ENCODE measurements at regions not wholly inside any gene's neighbourhood (a gene's known extent, or its start where the extent isn't known, plus 50 kb on each side); places are given as distances from the start of the nearest gene placed in this dataset.
A peak's percentile ranks its signal among the peaks of the same experiment; 100 is the strongest.
"Not testable (repeated sequence)": the region's sequence is repeated elsewhere in the genome, so short reads cannot be mapped to it uniquely, and the experiment has no call there.

DNA sequence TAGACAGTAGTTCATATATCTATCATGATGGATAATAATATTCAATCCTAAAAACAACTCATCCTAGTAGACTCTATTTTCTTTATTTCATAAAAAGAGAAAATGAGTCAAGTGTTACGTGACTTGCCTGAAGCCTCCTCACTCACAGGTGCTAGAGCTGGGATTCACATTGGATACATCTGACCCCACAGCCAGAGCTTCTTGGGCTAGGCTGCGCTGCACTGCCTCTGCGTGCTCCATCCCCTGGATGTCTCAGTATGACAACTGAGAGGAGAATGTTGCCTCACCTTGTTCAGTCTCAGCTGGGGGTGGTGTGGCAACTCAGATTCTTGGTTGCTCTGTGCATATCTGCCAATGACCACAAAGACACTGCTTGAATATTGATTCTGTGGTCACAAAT is 286.6 kb downstream of the LIG4 start:
- peaks cover 0 to 28% (median 5%) of the 10 kb centered on the region in 9 donors for H3K9me3 Mint-ChIP-seq
- no peaks in the 10 kb centered on the region for H3K4me1 Mint-ChIP-seq
- peaks cover 0 to 15% (median 0%) of the 10 kb centered on the region in 5 donors for H3K27me3 Mint-ChIP-seq
- ATAC-seq (no peak), DNase-seq (no peak)
- peak overlapping the region in 1 of 10 donors; percentile 69 for H3K27ac Mint-ChIP-seq
- H3K4me3 Mint-ChIP-seq, result no peak overlapping the region
- POLR2A ChIA-PET, result no interaction called here
- H3K36me3 Mint-ChIP-seq, result no peaks in the 10 kb centered on the region

DNA sequence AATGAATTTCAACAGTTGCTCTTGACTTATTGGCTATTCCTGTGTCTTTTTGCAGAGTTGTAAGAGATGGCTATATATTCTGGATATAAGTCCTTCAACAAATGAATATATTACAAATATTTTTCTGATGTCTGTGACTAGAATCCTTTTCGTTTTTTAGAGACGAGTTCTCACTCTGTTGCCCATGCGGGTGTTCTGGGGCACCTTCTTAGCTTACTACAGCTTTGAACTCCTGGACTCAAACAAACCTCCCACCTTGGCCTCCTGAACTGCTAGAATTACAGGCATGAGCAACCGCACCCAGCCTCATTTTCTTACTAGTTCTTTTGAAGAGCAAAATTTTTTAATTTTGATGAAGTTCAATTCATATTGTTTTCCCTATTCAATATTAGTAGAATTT is 287.8 kb downstream of the LIG4 start:
- H3K9me3 Mint-ChIP-seq, result peaks cover 0 to 21% (median 5%) of the 10 kb centered on the region in 9 donors
- H3K4me1 Mint-ChIP-seq, result no peaks in the 10 kb centered on the region
- no peaks in the 10 kb centered on the region for H3K36me3 Mint-ChIP-seq
- peaks cover 0 to 15% (median 0%) of the 10 kb centered on the region in 5 donors for H3K27me3 Mint-ChIP-seq
- no peak overlapping the region for H3K27ac Mint-ChIP-seq
- no peak overlapping the region for H3K4me3 Mint-ChIP-seq
- POLR2A ChIA-PET, result no interaction called here
- DNase-seq (no peak), ATAC-seq (no peak)

DNA sequence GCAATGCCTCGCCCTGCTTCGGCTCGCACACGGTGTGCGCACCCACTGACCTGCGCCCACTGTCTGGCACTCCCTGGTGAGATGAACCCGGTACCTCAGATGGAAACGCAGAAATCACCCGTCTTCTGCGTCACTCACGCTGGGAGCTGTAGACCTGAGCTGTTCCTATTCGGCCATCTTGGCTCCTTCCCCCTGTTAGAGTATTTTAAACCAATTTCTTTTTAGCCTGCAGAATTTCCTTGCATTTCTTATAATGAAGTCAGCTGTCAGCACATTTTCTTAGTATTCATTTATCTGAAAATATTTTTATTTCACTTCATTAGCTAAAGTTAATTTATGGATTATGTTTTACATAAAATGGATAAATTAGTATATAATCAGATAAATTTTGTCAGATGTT is 288.8 kb downstream of the LIG4 start:
- Mint-ChIP-seq H3K9me3 (peaks cover 0 to 18% (median 5%) of the 10 kb centered on the region in 9 donors), H3K27me3 (peaks cover 0 to 15% (median 0%) of the 10 kb centered on the region in 5 donors)
- H3K4me3 Mint-ChIP-seq, H3K4me1 Mint-ChIP-seq, ATAC-seq, H3K27ac Mint-ChIP-seq, H3K36me3 Mint-ChIP-seq, POLR2A ChIA-PET, DNase-seq: not testable (repeated sequence)

DNA sequence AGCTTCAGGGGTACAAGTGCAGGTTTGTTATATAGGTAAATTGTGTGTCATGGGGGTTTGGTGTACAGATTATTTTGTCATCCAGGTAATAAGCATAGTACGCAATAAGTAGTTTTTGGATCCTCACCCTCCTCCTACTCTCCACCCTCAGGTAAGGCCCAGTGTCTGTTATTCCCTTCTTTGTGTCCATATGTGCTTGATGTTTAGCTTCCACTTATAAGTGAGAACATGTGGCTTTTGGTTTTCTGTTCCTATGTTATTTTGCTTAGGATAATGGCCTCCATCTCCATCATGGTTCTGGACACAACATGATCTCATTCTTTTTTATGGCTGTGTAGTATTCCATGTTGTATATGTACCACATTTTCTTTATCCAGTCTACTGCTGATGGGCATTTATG is 298.4 kb downstream of the LIG4 start:
- H3K27ac Mint-ChIP-seq, H3K4me3 Mint-ChIP-seq, ATAC-seq, DNase-seq, H3K4me1 Mint-ChIP-seq, H3K27me3 Mint-ChIP-seq, H3K36me3 Mint-ChIP-seq, POLR2A ChIA-PET: not testable (repeated sequence)
- peaks cover 0 to 15% (median 0%) of the 10 kb centered on the region in 9 donors for H3K9me3 Mint-ChIP-seq

DNA sequence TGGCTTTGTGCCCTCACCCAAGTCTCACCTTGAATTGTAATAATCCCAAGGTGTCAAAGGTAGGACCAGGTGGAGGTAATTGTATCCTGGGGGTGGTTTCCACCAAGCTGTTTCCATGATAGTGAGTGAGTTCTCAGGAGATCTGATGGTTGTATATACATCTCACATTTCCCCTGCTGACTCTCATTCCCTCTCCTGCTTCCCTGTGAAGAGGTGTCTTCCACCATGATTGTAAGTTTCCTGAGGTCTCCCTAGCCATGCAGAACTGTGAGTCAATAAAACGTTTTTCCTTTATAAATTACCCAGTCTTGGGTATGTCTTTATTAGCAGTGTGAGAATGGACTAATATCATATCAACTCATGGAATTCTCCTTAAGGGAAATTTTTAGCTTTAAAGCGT is 302.6 kb downstream of the LIG4 start:
- POLR2A ChIA-PET, result no interaction called here
- Mint-ChIP-seq H3K27me3 (peaks cover 0 to 6% (median 0%) of the 10 kb centered on the region in 5 donors), H3K27ac (no peak overlapping the region), H3K4me3 (no peak overlapping the region), H3K36me3 (no peaks in the 10 kb centered on the region), H3K4me1 (peaks cover 0 to 2% (median 0%) of the 10 kb centered on the region in 4 donors), H3K9me3 (peaks cover 0 to 20% (median 4%) of the 10 kb centered on the region in 9 donors)
- ATAC-seq, result no peak
- no peak for DNase-seq

DNA sequence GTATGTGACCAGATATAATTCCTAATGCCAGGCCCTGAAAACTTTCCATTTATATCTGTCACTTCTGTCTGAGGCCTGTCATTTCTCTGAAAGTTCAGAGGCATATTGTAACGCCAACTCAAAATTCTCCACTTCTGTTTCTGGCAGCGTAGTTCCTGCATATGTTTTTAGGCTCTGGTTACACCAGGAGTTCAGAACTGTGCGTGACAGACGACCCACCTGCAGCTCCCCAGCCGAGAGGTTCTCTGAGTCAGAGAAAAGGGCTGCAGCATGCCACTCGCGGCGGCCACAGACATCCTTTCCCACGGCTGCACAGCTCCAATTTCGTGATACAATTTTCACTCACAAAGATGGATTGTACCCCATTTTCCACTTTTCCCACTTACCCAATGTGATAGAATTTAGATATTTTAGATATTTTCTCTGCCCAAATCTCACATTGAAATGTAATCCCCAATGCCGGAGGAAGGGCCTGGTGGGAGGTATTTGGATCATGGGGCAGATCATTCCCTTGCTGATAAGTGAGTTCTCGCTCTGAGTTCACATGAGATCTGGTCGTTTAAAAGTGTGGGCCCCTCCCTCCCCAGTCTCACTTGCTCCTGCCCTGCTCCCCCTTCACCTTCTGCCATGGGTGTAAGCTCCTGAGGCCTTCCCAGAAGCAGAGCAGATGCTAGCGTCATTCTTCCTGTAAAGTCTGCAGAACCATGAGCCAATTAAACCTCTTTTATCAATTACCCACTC is 308.1 kb downstream of the LIG4 start:
- DNase-seq, result no peak
- Mint-ChIP-seq H3K27me3 (peaks cover 0 to 6% (median 0%) of the 10 kb centered on the region in 5 donors), H3K4me1 (no peaks in the 10 kb centered on the region), H3K36me3 (no peaks in the 10 kb centered on the region), H3K9me3 (peaks cover 0 to 10% (median 0%) of the 10 kb centered on the region in 9 donors), H3K27ac (no peak overlapping the region), H3K4me3 (no peak overlapping the region)
- ATAC-seq, result no peak
- POLR2A ChIA-PET, result no interaction called here

DNA sequence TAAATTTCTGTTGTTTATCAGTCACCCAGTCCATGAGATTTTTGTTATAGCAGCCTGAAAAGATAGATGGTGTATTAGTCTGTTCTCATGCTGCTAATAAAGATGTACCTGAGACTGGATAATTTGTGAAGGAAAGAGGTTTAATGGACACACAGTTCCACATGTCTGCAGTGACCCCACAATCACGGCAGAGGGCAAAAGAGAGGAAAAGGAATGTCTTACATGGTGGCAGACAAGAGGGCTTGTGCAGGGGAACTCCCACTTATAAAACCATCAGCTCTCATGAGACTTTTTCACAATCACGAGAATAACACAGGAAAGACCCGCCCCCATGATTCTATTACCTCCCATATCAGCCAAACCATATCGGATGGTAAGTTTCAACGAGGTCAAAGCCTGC is 309.2 kb downstream of the LIG4 start:
- H3K4me1 Mint-ChIP-seq, result no peaks in the 10 kb centered on the region
- no peak overlapping the region for H3K4me3 Mint-ChIP-seq
- peaks cover 0 to 10% (median 0%) of the 10 kb centered on the region in 9 donors for H3K9me3 Mint-ChIP-seq
- DNase-seq, result no peak
- H3K27ac Mint-ChIP-seq, result no peak overlapping the region
- no peak for ATAC-seq
- no peaks in the 10 kb centered on the region for H3K36me3 Mint-ChIP-seq
- peaks cover 0 to 6% (median 0%) of the 10 kb centered on the region in 5 donors for H3K27me3 Mint-ChIP-seq
- POLR2A ChIA-PET, result no interaction called here

DNA sequence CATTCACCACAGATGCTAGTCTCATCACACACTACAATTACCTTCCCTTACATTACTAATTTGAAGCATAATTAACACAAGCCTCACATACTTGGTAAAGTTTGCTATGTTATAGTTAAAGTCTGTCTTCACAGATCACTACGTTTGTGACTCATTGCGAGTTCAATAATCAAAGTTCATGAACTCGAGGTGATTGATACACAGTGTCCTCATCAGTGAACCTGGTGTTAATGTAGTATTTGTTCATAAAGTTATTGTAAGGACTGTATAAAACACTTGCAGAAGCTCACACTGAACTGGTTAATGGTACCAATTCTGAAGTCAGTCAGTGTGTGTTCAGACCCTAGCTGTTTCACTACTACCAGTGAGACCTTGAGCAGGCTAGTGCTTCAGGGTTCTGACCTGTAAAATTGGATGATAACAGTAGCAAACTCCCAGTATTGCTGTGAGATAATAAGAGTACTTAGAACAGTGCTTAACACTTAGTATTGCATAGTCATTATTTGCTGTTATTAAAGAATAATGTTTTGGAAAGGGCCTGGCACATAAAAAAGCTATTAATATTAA is 313.3 kb downstream of the LIG4 start:
- POLR2A ChIA-PET, result no interaction called here
- ATAC-seq (no peak), DNase-seq (no peak)
- no peaks in the 10 kb centered on the region for H3K4me1 Mint-ChIP-seq
- H3K36me3 Mint-ChIP-seq, result no peaks in the 10 kb centered on the region
- H3K27me3 Mint-ChIP-seq, result no peaks in the 10 kb centered on the region
- H3K4me3 Mint-ChIP-seq, result no peak overlapping the region
- no peaks in the 10 kb centered on the region for H3K9me3 Mint-ChIP-seq
- H3K27ac Mint-ChIP-seq, result no peak overlapping the region

DNA sequence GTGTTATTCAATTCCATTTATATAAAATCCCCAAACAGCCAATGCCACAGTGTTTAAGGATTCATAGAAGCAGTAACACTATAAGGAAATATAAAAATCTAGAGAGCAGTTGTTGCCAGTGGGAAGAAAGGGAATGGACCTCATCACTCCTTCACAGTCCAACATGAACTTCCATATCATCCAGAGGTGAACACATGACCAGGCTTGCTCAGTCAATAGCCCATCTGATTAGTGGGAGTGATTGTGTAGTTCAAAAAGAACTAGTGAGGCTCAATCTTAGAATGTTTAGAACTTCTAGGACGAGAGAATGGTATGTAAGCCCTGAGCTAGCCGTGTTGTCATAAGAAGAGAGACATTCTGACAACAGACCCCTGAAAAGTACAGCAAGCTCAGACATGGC is 314.1 kb downstream of the LIG4 start:
- Mint-ChIP-seq H3K9me3 (peaks cover 0 to 3% (median 0%) of the 10 kb centered on the region in 9 donors), H3K4me3 (no peak overlapping the region), H3K36me3 (no peaks in the 10 kb centered on the region), H3K27me3 (no peaks in the 10 kb centered on the region), H3K4me1 (no peaks in the 10 kb centered on the region), H3K27ac (no peak overlapping the region)
- POLR2A ChIA-PET, result no interaction called here
- no peak for DNase-seq
- ATAC-seq, result no peak

DNA sequence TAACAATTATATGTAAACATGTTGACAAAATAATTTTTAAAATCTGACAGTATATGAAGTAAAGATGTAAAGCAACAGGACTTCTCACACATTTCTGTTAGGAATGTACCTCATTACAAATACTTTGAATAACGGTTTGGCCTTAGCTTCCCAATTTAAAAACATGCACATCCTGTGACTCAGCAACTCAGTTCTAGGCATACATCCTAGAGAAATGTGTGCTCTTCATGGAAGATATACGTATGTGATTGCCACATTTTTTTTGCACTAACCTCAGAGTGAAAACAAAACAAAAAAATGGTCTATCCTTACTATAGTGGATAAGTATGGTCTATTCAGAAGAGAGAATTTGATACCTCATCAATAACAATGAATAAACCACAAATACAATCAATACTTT is 314.6 kb downstream of the LIG4 start:
- Mint-ChIP-seq H3K27ac (no peak overlapping the region), H3K36me3 (no peaks in the 10 kb centered on the region), H3K4me3 (no peak overlapping the region), H3K4me1 (no peaks in the 10 kb centered on the region), H3K9me3 (peaks cover 0 to 6% (median 0%) of the 10 kb centered on the region in 9 donors), H3K27me3 (no peaks in the 10 kb centered on the region)
- POLR2A ChIA-PET, result interaction anchor here (0.6 kb wide), 1 partner anchor 194 kb away, joined by 4 read pairs; no protein-coding TSS in a partner anchor
- DNase-seq (no peak), ATAC-seq (no peak)

DNA sequence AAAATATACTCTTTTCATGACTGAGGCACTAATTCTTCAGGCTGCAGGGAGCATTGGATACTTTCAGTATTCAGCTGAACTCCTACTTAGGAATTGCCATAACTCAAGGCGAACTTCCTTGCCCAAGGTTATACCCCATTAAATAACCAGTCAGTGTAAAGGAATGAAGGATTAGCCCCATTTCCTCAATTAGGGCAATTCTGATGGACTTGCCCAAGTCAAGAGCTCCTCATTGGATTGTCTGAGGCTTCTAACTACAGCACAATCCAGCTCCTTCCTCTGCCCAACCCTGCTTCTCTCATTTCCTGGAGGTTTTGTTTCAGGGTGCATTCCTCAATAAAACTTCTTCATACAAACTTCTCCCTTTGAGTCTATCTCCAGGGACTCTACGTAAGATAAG is 329.2 kb downstream of the LIG4 start:
- Mint-ChIP-seq H3K27ac (no peak overlapping the region), H3K9me3 (peaks cover 0 to 21% (median 7%) of the 10 kb centered on the region in 9 donors), H3K27me3 (no peaks in the 10 kb centered on the region), H3K36me3 (peaks cover 0 to 3% (median 0%) of the 10 kb centered on the region in 3 donors), H3K4me3 (no peak overlapping the region), H3K4me1 (no peaks in the 10 kb centered on the region)
- DNase-seq, result no peak
- no peak for ATAC-seq
- POLR2A ChIA-PET, result no interaction called here

DNA sequence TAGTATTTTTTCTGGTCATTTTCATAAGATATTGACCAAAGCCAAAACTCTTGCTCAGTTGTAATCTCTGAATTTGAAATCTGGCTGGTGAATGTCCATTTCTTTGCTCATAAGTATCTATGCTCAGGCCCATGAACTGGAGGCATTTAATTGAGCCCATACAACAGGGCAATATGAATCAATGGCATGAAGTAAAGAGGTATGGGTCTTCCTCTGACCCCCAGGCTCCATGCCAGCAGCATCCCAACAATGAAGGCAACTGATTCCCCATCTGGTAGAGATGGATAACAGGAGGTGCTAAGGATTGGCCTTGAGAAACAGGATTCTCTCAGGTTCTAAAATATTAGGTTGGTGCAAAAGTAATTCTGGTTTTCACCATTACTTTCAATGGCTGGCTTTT is 330.8 kb downstream of the LIG4 start:
- peaks cover 0 to 20% (median 7%) of the 10 kb centered on the region in 9 donors for H3K9me3 Mint-ChIP-seq
- peaks cover 0 to 3% (median 0%) of the 10 kb centered on the region in 3 donors for H3K36me3 Mint-ChIP-seq
- H3K4me1 Mint-ChIP-seq, result no peaks in the 10 kb centered on the region
- H3K4me3 Mint-ChIP-seq, result no peak overlapping the region
- H3K27ac Mint-ChIP-seq, result no peak overlapping the region
- ATAC-seq (no peak), DNase-seq (no peak)
- POLR2A ChIA-PET, result no interaction called here
- no peaks in the 10 kb centered on the region for H3K27me3 Mint-ChIP-seq

DNA sequence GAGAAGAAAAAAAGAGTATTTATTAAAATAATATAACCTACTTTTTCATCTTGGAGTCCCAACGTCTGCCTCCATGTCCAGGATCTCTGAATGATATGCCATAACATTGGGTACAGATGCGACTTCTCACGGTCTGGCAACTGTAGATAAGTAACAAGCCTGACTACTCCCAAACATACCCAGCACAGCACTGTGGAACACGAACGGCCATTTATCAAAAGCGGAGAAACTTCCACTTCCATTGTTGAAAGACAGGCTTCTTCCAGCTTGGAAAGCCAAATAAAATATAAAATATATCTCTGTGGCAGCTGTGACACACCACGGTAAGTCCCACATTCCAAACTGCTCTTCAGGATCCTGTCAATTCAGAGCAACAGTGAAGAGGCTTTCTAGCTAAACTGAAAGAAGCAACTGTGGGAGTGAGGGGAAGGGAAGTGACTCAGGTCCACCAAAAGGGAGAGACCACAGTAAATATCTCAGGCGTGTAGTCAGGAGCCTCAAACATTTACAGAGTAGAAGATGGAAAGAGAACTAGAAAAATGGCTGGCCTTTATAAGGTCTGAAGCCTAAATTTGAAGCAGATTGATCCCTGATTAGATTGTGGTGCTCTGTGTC is 331.7 kb downstream of the LIG4 start:
- ATAC-seq (no peak), DNase-seq (no peak)
- no peak overlapping the region for H3K27ac Mint-ChIP-seq
- H3K36me3 Mint-ChIP-seq, result peaks cover 0 to 3% (median 0%) of the 10 kb centered on the region in 3 donors
- no peaks in the 10 kb centered on the region for H3K4me1 Mint-ChIP-seq
- H3K4me3 Mint-ChIP-seq, result no peak overlapping the region
- peaks cover 0 to 13% (median 5%) of the 10 kb centered on the region in 9 donors for H3K9me3 Mint-ChIP-seq
- POLR2A ChIA-PET, result no interaction called here
- H3K27me3 Mint-ChIP-seq, result no peaks in the 10 kb centered on the region

Data from naive thymus-derived CD8-positive, alpha-beta T cell (primary cell).